Endothelial cell of umbilical vein (primary cell): ENCODE measurements at regions not wholly inside any gene's neighbourhood (a gene's known extent, or its start where the extent isn't known, plus 50 kb on each side); places are given as distances from the start of the nearest gene placed in this dataset.

Experiments used
- BruUV-seq: library from RNA; stranded (reverse); fragments of 400-500 nt; replicated peaks from 2 replicates; lab custom pipeline; 2021; lab: Mats Ljungman, UMichigan
- CTCF ChIA-PET: fragments of 300-600, 350-600 bp; sonication (Branson Sonifier 250); formaldehyde crosslinking; loops from one replicate; lab custom pipeline; 2021; ENCODE audit warnings: antibody characterized with exemption, inconsistent platforms; lab: Charles Lee
- POLR2A ChIA-PET: fragments of 300-600, 350-600 bp; sonication (Branson Sonifier 250); formaldehyde crosslinking; loops from one replicate; lab custom pipeline; 2021; ENCODE audit warnings: antibody characterized with exemption, inconsistent platforms; lab: Charles Lee
- DNase-seq: peaks from one replicate; pipeline ENCODE4 v3.0.0-alpha.2; 2011; ENCODE audit warnings: low read depth, low spot score
- FAIRE-seq: peaks from 2 replicates; lab custom pipeline; 2011; peaks lifted over from hg19 to GRCh38; lab: Jason Lieb, UNC
- H2AFZ ChIP-seq: 2 replicates; pipeline ENCODE4 v1.6.0; 2012; ENCODE audit warnings: low read depth, low read length, control low read depth, inconsistent platforms
- H3K27ac ChIP-seq: 2 replicates; pipeline ENCODE4 v1.5.1; 2011; ENCODE audit warnings: low read depth, mild to moderate bottlenecking, control low read depth, low read length, moderate library complexity; ENCODE audit not compliant: insufficient read depth
- H3K27me3 ChIP-seq, 2 experiments: 2 replicates each; pipeline versions ENCODE4 v1.6.0 to v1.6.1; 2011; ENCODE audit warnings: low read length in 2 of 2, mixed read lengths in 1 of 2; ENCODE audit not compliant: control insufficient read depth in 2 of 2, insufficient read depth in 2 of 2
- H3K36me3 ChIP-seq, 2 experiments: 2 replicates in 1 of 2; 3 replicates in 1 of 2; pipeline ENCODE4 v1.5.1; 2011; ENCODE audit warnings: low read length in 2 of 2, mild to moderate bottlenecking in 1 of 2, moderate library complexity in 1 of 2; ENCODE audit not compliant: control insufficient read depth in 2 of 2, insufficient read depth in 2 of 2; ENCODE audit errors: extremely low read depth in 1 of 2
- H3K4me1 ChIP-seq: 3 replicates; pipeline ENCODE4 v1.5.1; 2011; ENCODE audit warnings: mild to moderate bottlenecking, low read length; ENCODE audit not compliant: control insufficient read depth, insufficient read depth; ENCODE audit errors: extremely low read depth
- H3K4me2 ChIP-seq: 2 replicates; pipeline ENCODE4 v1.6.1; 2011; ENCODE audit warnings: low read length, control low read depth, mixed read lengths; ENCODE audit not compliant: insufficient read depth
- H3K4me3 ChIP-seq, 3 experiments: fragments of 200-600 bp in 1 of 3; sonication (generic), shearing (Covaris generic) in 1 of 3; replicated peaks in 1 of 3; 2 replicates each; pipeline ENCODE4 v1.5.1; 2011 to 2016; ENCODE audit warnings: control low read depth in 3 of 3, low read length in 3 of 3, mild to moderate bottlenecking in 2 of 3, inconsistent platforms in 1 of 3, low read depth in 1 of 3, moderate library complexity in 1 of 3; ENCODE audit not compliant: insufficient read depth in 1 of 3
- H3K79me2 ChIP-seq: 2 replicates; pipeline ENCODE4 v1.6.0; 2012; ENCODE audit warnings: low read length, inconsistent platforms; ENCODE audit not compliant: control insufficient read depth, insufficient read depth
- H3K9ac ChIP-seq: replicated peaks from 2 replicates; pipeline ENCODE3; 2011; ENCODE audit warnings: low read length, control low read depth; ENCODE audit not compliant: insufficient read depth; ENCODE audit errors: extremely low read depth
- H3K9me1 ChIP-seq: replicated peaks from 3 replicates; pipeline ENCODE4 v1.6.0; 2011; ENCODE audit warnings: mild to moderate bottlenecking, low read length; ENCODE audit not compliant: control insufficient read depth, insufficient read depth; ENCODE audit errors: extremely low read depth
- H3K9me3 ChIP-seq: replicated peaks from 2 replicates; pipeline ENCODE4 v1.5.1; 2012; ENCODE audit warnings: low read length, inconsistent platforms; ENCODE audit not compliant: control insufficient read depth, insufficient read depth
- H4K20me1 ChIP-seq: replicated peaks from 2 replicates; pipeline ENCODE3; 2011; ENCODE audit warnings: mild to moderate bottlenecking, low read length; ENCODE audit not compliant: control insufficient read depth, insufficient read depth; ENCODE audit errors: extremely low read depth
- CTCF ChIP-seq, 2 donors: IDR thresholded peaks; 1 replicate in 1 of 2; 2 replicates in 1 of 2; pipeline ENCODE4 v1.5.1; 2011; ENCODE audit warnings: low read length in 2 of 2, mild to moderate bottlenecking in 2 of 2, moderate library complexity in 2 of 2, control low read depth in 1 of 2, inconsistent platforms in 1 of 2, low read depth in 1 of 2; ENCODE audit not compliant: insufficient read depth in 1 of 2; ENCODE audit errors: extremely low read depth in 1 of 2
- EZH2 ChIP-seq: IDR thresholded peaks from 2 replicates; pipeline ENCODE4 v1.6.1; 2012; ENCODE audit warnings: borderline replicate concordance, low read depth, mild to moderate bottlenecking, moderate library complexity, low read length, inconsistent platforms; ENCODE audit not compliant: severe bottlenecking
- FOS ChIP-seq: IDR thresholded peaks from 2 replicates; pipeline ENCODE4 v1.6.1; 2011; ENCODE audit warnings: mild to moderate bottlenecking, low read length, moderate library complexity, borderline replicate concordance; ENCODE audit not compliant: insufficient read depth
- GATA2 ChIP-seq: IDR thresholded peaks from 2 replicates; pipeline ENCODE4 v1.7.0; 2011; ENCODE audit warnings: low read depth, mild to moderate bottlenecking, moderate library complexity, mixed read lengths, low read length; ENCODE audit not compliant: insufficient read length, insufficient read depth
- JUN ChIP-seq: IDR thresholded peaks from 2 replicates; pipeline ENCODE4 v1.6.1; 2011; ENCODE audit warnings: borderline replicate concordance, low read depth; ENCODE audit not compliant: insufficient read length, insufficient read depth
- MAX ChIP-seq: IDR thresholded peaks from 2 replicates; pipeline ENCODE4 v1.6.1; 2011; ENCODE audit not compliant: insufficient read depth, insufficient read length
- MYC ChIP-seq: IDR thresholded peaks from one replicate; pipeline ENCODE4 v1.6.1; 2011; ENCODE audit warnings: mild to moderate bottlenecking, low read depth, low read length
- POLR2A ChIP-seq: IDR thresholded peaks from 2 replicates; pipeline ENCODE4 v1.6.1; 2012; ENCODE audit warnings: low read depth, mild to moderate bottlenecking, control low read depth, low read length
- POLR2AphosphoS5 ChIP-seq: IDR thresholded peaks from 2 replicates; pipeline ENCODE4 v1.6.1; 2012; ENCODE audit warnings: low read depth, mild to moderate bottlenecking, control low read depth, low read length, moderate library complexity; ENCODE audit not compliant: insufficient read depth
- dilution Hi-C: fragments of 300-500 bp; cut with MboI; formaldehyde crosslinking; loops from one replicate; pipeline ENCODE4 v1.15.0; 2019; ENCODE audit warnings: low sequenced_read_pairs; ENCODE audit not compliant: extremely low pct_ligation_motif_present
- intact Hi-C: fragments of 100-400 bp; cut with micrococcal nuclease; formaldehyde crosslinking; loops from one replicate; pipeline ENCODE4 v1.10.0; 2022

GRCh38 chr4:81990898-81991297 is 382.9 kb downstream of the HNRNPD start:
- dilution Hi-C loops: no loop called here
- no peaks in the 10 kb centered on the region for H3K36me3 ChIP-seq
- H3K4me2 ChIP-seq: no peak overlapping the region
- intact Hi-C loops: no loop called here
- TF ChIP-seq JUN (no peak), MAX (no peak), GATA2 (no peak), EZH2 (no peak), POLR2AphosphoS5 (no peak), MYC (no peak), CTCF (IDR thresholded peaks at IDR 0.05; ENCODE audit: extremely low read depth in 1 of 2, insufficient read depth in 1 of 2, low read depth in 1 of 2, low read length in 2 of 2) (no peak), POLR2A (no peak), FOS (no peak)
- no peaks in the 10 kb centered on the region for H3K27me3 ChIP-seq
- CTCF ChIA-PET: no interaction called here
- POLR2A ChIA-PET: no interaction called here
- no peak overlapping the region for H2AFZ ChIP-seq
- no peaks in the 10 kb centered on the region for H3K79me2 ChIP-seq
- no peaks in the 10 kb centered on the region for H3K9me3 ChIP-seq
- DNase-seq (no peak), FAIRE-seq (no peak)
- H3K27ac ChIP-seq: no peak overlapping the region
- H3K9ac ChIP-seq: no peak overlapping the region
- no peaks in the 10 kb centered on the region for H3K4me1 ChIP-seq
- no peaks in the 10 kb centered on the region for H4K20me1 ChIP-seq
- H3K4me3 ChIP-seq: no peak overlapping the region
- H3K9me1 ChIP-seq: no peaks in the 10 kb centered on the region
- BruUV-seq: no TSS peak
